HG03457 (cell line): ENCODE measurements at regions not wholly inside any gene's neighbourhood (a gene's known extent, or its start where the extent isn't known, plus 50 kb on each side); places are given as distances from the start of the nearest gene placed in this dataset.

ENCODE experiments used
- ATAC-seq: cut with Tn5 transposase; IDR thresholded peaks from one replicate; pipeline ENCODE4 v1.9.1; 2021; ENCODE audit warnings: moderate number of reproducible peaks; ENCODE audit not compliant: unreplicated experiment

- no peak for ATAC-seq
These were observed 52.4 kb upstream of the TRIO start for GRCh38 chr5:14090755-14091154.

GRCh38 chr5:14090290-14090689 lies 52.9 kb upstream of the TRIO start:
- no peak for ATAC-seq

- ATAC-seq = no peak
These were observed 53.9 kb upstream of the TRIO start for GRCh38 chr5:14089198-14089597.

- ATAC-seq = no peak
These were observed 56.9 kb upstream of the TRIO start for GRCh38 chr5:14086261-14086660.

GRCh38 chr5:14082973-14083372 lies 60.2 kb upstream of the TRIO start:
- ATAC-seq = no peak

GRCh38 chr5:14082523-14082922 lies 60.6 kb upstream of the TRIO start:
- ATAC-seq = no peak

GRCh38 chr5:14081791-14082190 lies 61.4 kb upstream of the TRIO start:
- ATAC-seq = no peak

- no peak for ATAC-seq
These were observed 64.4 kb upstream of the TRIO start for GRCh38 chr5:14078716-14079115.

- no peak for ATAC-seq
These were observed 65.6 kb upstream of the TRIO start for GRCh38 chr5:14077501-14077900.

GRCh38 chr5:14076561-14076960 lies 66.6 kb upstream of the TRIO start:
- ATAC-seq = no peak

GRCh38 chr5:14075937-14076336 lies 67.2 kb upstream of the TRIO start:
- ATAC-seq = no peak

- ATAC-seq = no peak
These were observed 71.7 kb upstream of the TRIO start for GRCh38 chr5:14071433-14071832.

GRCh38 chr5:14069021-14069420 lies 74.1 kb upstream of the TRIO start:
- ATAC-seq = no peak

GRCh38 chr5:14068136-14068535 lies 75.0 kb upstream of the TRIO start:
- ATAC-seq = no peak

- ATAC-seq = no peak
These were observed 76.8 kb upstream of the TRIO start for GRCh38 chr5:14066326-14066725.

- ATAC-seq = no peak
These were observed 78.3 kb upstream of the TRIO start for GRCh38 chr5:14064841-14065240.

- ATAC-seq = no peak
These were observed 79.5 kb upstream of the TRIO start for GRCh38 chr5:14063691-14064090.

- no peak for ATAC-seq
These were observed 80.0 kb upstream of the TRIO start for GRCh38 chr5:14063138-14063537.

GRCh38 chr5:14062178-14062577 lies 81.0 kb upstream of the TRIO start:
- no peak for ATAC-seq

GRCh38 chr5:14061106-14061505 lies 82.0 kb upstream of the TRIO start:
- no peak for ATAC-seq

- ATAC-seq = no peak
These were observed 82.9 kb upstream of the TRIO start for GRCh38 chr5:14060218-14060617.

GRCh38 chr5:14059810-14060209 lies 83.3 kb upstream of the TRIO start:
- no peak for ATAC-seq

- no peak for ATAC-seq
These were observed 85.9 kb upstream of the TRIO start for GRCh38 chr5:14057289-14057688.

- no peak for ATAC-seq
These were observed 87.1 kb upstream of the TRIO start for GRCh38 chr5:14056039-14056438.
